GM18909 (cell line): ENCODE measurements at regions not wholly inside any gene's neighbourhood (a gene's known extent, or its start where the extent isn't known, plus 50 kb on each side); places are given as distances from the start of the nearest gene placed in this dataset.
"Not testable (repeated sequence)": the region's sequence is repeated elsewhere in the genome, so short reads cannot be mapped to it uniquely, and the experiment has no call there.

Experiments used
- ATAC-seq: cut with Tn5 transposase; IDR thresholded peaks from one replicate; pipeline ENCODE4 v1.9.1; 2021; ENCODE audit warnings: mild to moderate bottlenecking; ENCODE audit not compliant: unreplicated experiment, poor library complexity

DNA sequence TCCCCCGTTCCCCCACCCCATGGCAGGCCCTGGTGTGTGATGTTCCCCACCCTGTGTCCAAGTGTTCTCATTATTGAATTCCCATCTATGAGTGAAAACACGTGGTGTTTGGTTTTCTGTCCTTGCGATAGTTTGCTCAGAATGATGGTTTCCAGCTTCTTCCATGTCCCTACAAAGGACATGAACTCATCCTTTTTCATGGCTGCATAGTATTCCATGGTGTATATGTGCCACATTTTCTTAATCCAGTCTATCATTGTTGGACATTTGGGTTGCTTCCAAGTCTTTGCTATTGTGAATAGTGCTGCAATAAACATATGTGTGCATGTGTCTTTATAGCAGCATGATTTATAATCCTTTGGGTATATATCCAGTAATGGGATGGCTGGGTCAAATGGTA lies 135.0 kb upstream of the CCND2 start:
- ATAC-seq, result not testable (repeated sequence)

DNA sequence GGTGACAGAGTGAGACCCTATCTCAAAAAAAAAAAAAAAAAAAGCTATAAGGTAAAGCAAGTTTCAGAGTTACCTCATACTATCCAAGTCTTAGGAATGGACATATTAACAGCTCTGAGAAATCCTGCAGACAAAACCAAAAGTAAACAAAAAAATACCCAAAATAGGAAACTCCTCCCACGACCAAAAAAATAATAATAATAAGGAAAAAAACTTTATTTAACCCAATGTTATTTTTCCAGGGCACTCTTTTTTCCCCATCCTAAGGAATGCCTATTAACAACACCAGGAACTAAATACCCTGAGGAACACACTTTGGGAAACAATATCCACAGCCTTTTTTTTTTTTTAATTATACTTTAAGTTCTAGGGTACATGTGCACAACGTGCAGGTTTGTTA lies 135.5 kb upstream of the CCND2 start:
- ATAC-seq, result no peak

DNA sequence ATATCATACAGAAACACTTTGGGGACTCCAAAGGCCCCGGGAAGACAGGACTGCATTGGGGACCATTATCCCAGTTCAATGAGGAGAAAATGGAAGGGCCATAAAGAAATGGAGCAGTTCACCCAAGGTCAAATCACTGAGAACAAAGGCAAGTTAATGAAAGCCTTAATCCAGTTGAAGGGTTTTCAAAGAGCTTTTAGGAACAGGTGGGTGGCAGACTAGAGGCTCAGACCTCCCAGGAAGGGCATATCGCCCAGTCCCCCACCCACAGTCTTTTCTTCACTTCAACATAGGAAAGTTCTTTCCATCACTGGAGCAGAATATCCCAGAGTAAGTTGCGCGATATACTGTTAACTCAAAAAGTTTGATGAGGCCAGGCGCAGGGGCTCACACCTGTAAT lies 136.1 kb upstream of the CCND2 start:
- ATAC-seq, result no peak

DNA sequence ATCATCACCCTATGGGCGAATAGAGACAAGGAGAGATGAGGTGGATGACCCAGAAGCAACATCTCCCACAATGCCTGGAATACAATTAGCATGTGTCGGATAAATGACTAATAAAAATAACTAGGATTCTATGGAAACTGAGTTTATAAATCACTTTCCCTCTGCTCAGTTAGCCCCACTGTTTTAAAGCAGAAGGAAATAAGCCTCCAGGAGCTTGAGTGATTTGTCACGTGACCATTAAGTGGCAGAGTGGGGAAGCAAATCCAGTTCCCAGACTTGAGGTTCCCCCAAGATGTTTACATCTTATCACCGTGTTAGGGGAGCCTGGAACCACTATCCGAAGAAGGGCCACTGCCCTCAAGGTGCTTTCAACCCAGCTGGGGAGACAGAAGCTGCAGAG lies 136.5 kb upstream of the CCND2 start:
- ATAC-seq, result no peak

DNA sequence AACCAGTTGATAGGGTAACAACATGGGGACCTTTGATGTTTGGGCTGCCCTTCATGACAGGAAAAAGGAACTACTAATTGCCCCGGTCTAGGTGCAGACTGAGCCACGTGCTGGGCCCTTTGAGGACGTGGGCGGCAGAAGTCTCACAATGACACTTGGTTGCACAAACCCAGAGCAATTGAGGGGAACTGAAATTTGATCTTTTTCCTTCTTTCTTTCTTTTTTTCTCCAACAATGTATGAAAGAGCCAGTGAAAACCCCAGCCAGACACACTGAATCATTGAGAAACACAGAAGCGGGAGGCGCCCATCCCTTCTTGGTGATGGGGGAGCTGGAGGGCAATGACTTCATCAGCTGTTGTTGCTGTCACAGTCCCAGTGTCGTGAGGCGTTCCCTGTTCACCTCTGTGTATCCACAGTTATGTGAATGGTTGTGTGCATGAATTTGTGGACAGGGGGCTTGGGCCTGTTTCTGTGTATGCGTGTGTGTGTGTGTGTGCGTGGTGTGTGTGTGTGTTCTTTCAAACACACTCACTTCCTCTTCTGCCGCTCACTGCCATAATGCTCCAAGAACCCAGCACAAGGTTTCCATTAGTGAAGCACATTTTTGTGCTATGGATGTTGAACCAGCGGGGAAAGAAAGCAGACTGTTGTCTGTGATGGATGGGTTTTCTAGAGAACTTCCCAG lies 137.5 kb upstream of the CCND2 start:
- peak; percentile 79 for ATAC-seq

DNA sequence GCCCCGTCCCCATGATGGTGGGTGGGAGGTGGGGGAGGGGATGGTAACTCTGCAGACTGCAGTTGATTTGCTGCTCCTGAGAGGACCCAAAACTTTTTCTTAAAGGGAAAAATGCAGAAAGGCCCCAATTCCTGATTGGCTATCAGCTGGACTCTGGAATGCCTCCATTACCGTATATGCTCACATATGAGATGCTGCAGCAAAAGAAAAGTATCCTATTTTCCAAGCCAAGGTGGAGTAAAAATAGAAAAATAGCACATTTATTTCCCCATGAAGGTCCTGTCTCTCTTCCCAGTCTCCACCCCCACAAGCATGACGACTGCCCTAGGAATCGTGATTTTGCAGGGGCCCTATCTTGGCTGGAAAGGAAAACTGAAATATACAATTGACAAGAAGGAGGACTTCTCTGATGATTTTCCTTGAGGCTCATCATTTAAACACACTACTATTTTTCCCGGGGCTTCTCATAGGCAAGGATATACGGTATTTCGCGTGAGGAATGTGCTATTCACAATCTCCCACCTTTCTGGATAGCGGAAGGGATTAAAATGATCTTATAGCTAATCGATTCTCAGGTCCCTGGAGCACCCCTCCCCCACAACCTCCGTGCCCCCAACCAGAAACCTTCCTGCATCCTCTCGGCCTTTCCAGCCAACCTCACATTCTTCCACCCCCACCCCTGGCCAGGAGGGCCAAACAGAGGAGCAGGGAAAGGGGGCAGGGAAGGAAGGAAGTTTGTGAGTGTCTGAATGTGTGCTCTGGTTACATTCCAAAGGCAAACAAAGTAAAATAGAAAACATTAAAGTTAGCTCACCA lies 138.9 kb upstream of the CCND2 start:
- ATAC-seq, result no peak

DNA sequence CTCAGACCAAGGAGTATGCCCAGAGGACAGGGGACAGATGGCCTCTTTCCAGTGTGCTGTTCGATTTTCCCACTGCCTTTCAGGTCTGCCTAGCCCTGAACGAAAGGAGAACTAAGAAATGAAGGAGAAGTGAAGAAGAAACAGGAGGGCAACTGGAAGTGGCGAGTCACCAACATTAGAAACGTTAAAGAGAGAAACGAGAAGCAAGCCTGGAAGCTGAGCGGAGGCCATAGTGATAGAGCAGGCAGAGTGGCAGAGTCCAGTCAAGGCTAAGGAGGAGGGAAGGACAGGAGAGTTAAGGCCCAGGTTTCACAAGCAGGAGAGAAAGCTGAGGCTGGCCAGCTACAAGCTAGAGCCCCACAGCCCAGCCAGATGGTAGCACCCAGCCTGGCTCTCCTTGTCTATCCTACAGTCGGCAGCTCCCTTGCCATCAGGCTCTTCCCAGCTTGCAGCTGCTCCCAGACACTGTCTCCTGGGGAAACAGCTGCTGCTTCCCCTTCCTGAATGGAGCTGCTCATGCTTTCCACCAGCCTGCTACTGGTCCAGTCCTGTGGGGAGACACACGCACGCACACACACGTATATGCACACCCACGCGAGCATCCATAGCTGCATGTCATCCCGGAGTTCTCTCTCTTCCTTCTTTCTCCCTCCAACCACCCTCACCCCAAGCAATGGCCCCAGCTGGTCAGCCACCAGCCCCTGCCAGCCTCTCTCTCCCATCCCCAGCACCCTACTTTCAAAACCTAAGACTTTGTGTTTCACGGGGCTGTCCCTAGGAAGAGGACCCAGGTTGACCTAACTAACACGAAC lies 139.7 kb upstream of the CCND2 start:
- ATAC-seq, result no peak

DNA sequence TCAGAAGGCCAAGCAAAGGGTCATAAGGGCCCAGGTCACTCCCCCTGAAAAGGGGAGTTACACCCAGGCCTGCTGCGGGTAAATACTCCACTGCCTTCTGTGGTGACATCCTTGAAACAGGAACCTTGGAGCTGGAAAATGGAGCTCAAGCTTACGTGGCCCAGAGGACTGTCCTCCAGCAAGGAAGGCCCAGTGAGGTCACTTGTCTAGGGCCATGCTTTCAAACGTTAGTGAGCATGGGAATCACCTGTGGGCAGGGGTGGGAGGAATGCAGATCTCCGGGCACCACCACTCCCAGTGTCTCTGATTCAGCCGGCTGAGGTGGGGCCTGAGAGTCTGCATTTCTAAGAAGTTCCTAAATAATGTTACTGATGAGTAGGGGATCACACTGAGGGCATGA lies 140.5 kb upstream of the CCND2 start:
- ATAC-seq, result no peak

DNA sequence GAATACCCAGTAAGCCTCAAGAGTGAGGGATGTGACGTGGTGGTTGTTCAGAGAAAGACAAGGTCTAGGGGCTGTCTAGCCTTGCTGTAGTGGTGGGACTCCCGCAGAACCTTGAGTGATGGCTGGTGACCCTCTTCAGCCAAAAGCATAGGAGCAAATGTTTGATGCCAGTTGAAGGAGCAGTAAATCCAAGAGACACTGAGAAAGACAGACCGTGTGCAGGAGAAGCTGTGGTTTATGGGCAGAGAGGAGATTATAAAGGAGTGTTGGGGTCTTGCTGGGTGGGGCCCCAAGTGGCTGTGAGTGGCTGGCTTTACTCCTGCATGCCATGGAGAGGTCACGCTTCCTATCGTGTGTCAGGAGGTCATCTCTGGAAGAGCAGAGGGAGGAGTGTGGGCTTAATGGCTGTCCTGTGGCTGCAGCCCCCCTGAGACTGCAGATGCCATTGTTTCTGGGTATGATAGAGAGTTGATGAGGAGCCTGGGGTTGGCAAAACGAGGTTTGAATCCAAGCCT lies 152.0 kb upstream of the CCND2 start:
- ATAC-seq, result no peak

DNA sequence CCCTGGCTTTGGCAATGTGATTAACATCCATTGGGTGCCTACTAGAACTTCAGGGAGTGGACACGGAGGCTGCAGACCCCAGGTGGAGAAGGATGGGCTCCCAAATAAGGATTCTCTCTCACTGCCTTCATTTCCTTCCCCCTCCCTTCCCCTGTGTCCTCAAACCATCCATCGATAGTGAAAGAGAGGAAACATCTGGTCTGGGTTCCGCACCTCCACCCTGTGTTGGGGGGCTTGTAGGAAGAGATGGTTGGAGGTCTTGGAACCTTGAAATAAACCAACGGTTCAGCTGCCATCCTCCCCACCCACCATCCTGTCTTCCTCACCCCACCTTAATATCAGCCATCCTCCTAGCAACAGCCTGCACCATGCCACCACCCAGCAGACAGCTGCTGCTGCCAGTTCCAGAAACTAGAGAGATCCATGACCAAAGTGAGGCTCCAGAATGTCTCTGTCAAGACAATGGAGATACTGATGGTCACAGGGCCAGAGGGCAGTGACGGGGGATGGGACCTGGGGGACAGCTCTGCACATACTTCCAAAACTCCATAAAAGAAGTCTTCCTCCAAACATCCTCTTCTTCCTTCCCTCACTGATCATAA lies 153.1 kb upstream of the CCND2 start:
- ATAC-seq, result no peak

DNA sequence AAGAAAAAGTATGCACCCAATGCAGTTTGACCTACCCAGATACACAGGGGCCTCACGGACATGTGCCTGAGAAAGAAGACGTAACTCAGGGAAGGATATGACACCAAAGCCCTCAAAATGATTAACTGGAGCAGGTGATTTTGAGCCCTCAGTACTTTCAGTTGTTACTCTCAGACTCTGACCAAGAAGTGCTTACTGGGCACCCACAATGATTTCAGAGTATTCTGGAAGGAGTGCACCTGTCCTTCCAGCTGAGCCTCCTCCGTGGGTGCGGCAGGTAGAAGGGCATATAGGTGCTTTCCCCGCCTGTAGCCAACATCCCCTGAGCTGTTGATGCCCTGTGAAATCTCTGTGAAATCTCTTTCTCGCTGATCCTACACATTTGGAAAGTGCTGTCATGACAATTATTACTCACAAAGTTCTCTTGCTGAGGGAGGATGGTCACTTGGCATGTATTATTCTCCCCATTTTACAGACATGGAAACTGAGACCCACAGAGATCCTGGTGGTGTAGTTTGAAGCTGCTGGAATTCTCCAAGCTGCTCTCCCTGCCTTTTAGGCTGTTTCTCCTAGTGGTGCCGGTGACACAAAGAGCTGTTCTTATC lies 154.3 kb upstream of the CCND2 start:
- peak; percentile 85 for ATAC-seq

DNA sequence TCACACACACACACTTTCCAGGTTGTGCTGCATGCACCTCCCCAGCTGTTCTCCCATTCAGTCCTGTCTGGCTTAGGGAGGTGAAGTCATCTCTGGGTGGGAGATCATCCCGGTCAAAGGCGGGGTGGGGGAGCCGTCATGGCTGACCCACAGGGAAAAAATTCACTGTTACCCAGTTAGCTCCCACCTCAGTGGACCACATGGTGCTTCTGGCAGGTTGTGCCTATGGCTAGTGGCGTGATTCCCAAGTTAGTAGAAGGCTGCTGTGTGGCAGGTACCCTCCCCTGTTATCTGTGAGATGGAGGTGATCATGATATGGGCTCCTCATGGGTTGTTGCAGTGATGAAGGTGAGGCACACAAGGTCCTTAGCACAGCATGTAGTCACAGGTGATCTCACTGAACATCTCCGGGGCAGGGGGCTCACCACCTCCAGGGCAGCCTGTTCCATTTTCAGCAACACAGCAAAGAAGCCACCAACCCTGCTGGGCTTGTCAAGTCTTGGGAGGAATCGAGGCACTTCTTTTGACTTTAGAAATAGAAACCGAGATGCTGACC lies 154.9 kb upstream of the CCND2 start:
- peak; percentile 11 for ATAC-seq

DNA sequence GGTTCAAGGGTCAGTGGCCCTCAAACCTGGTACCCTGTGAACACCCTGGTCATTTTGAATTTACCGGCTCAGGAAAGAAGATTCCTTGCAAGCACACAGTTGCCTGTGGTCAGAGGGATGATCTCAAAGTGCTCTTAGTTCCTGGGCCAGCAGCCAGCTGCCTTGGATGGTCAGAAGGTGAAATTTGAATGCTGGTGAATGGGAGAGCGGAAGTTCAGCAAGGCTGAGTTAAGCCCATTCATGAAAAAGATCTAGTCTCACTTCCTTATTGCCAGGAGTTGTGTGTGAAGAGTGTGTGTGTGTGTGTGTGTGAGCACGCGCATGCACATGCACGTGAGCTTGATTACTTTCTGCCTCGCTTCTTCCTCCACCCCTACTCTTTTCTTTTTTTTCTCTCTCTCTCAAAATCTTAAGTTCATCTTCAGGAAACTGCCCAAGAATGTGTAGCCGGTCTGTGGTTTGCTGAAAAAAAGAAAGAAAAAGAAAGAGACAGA lies 155.5 kb upstream of the CCND2 start:
- peak; percentile 42 for ATAC-seq

DNA sequence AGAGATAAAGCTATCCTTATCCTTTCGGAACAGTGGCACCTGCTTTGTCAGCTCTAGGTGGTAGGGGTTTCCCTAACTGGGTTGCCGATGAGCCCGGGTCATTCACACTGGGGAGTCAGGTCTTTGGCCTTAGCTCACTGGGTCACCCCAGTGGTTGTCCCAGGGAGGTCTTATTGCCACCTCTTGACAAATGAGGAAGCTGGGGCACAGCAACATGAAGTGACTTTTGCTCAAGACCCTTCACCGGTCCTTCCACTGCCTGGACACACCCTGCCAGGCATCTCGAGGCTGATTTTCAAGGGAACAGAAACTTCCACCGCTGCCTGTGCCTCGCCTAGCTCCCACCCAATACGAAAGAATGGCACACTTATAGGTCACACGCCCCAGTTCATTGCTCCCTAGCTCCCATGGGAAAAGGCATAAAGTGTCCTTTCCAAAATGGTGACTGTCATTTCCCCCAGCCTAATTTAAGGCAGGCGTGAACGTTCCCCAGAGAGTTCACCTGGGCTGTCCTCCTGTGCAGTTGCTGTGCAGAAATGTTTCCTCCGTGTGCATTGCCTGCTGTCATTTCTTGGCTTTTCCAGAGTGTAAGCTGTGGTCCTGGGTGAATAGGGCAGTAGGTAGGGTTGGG lies 156.1 kb upstream of the CCND2 start:
- no peak for ATAC-seq

DNA sequence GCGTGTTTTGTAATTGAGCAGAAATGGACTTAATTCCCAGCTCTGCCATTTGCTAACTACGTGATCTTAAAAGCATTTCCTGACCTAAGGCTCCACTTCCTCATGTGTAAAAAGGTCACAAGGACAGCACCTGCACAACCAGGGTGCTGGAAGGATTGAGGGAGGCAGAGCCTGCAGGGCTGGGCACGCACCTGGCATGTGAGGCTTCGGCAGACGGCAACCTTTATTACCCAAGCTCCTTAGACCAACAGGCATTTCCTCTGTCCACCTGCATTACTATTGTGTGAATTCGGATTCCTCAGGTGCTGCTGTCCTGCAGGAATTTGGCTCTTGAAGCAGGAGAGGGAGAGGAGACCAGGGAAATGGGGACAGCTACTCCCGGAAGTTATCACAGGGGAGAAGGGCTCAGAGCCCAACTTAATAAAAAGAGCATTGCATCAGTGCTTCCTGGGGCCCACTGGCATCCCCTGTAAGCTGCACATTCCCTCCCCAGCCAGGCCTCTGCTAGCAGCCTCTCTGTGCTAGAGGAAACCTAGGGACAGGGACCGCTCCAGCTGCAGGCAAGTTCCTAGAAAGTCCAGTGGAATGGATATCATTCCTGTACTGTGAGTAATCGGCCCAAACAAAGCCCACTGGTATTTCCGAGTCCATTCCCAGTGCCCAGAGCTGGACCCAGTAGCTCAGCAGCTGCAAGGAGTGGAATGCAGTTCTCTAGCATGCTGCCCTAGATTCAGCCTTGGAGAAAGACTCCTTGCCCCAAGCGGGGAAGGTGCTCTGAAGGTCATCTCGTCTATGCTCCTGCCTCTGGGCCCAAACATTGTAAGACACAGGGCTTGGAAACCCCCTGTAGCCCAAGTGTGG lies 157.1 kb upstream of the CCND2 start:
- no peak for ATAC-seq

DNA sequence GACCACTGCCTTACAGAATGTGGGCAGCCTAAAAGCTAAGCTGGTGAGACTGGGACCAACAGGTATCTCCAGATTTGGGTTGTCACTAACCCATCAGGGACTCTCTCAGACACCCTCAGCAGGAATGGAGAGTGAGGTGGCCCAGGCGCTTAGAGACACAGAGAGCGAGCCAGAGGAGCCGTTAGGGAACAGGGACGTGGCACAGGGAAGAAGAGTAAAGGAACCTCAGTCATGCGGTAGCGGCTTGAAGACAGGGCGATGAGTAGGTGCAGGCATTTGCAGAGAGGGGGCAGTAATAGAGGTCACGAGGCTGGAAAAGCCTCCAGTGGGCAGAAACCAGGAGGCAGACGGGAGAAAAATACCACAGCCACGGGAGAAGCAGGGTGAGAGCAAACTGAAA lies 158.0 kb upstream of the CCND2 start:
- no peak for ATAC-seq

DNA sequence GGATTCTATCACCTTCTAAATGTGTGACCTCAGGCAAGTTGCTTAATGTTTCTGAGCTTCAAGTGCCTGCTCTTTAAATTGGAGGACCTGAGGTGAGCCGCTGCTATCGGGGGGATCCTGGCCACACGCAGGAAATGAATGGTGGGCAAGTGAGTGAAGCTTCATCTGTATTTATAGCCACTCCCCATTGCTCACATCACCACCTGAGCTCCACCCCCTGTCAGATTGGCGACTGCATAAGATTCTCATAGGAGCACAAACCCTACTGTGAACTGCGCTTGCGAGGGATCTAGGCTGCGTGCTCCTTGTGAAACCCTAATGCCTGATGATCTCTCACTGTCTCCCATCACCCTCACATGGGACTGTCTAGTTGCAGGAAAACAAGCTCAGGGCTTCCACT lies 158.6 kb upstream of the CCND2 start:
- no peak for ATAC-seq

DNA sequence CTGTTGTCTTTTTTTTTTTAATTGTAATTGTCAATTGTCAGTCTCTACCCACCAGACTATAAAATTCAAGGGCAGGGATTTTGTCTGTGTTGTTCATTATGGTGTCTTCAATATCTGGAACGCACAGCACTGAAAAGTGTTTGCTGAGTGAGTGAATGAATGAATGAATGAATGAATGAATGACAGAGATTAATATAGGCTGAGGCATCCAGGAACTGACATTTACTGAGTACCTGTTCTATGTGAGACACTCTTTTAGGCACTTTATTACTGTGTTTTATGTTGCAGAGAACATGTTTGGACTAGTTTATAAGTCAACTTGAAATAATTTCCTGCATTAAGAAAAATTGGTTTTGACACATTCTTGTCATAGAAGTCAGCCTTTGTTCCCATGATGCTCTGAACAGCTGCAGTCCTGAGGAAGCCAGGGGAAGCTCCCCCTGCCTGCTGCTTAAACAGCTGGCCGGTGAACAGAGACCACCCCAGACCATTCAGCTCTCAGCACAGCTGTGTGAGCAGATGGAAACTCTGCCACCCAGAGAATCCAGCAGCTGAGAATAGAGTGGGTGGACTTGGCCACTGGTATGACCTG lies 160.7 kb upstream of the CCND2 start:
- no peak for ATAC-seq
